Neural crest cell (in vitro differentiated cells): ENCODE measurements at regions not wholly inside any gene's neighbourhood (a gene's known extent, or its start where the extent isn't known, plus 50 kb on each side); places are given as distances from the start of the nearest gene placed in this dataset.

Source experiments
- DNase-seq: peaks from one replicate; pipeline ENCODE4 v3.0.0; 2021; ENCODE audit warnings: low read depth, mixed read lengths, low spot score
- H3K27ac Mint-ChIP-seq: one replicate; pipeline ENCODE4 v1.8.0; 2021; ENCODE audit warnings: mild to moderate bottlenecking, mixed read lengths; ENCODE audit not compliant: unreplicated experiment
- H3K27me3 Mint-ChIP-seq: 2 replicates; pipeline ENCODE4 v1.8.0; 2021; ENCODE audit warnings: low read depth, mild to moderate bottlenecking, mixed read lengths
- H3K36me3 Mint-ChIP-seq: 2 replicates; pipeline ENCODE4 v1.8.0; 2021; ENCODE audit warnings: low read depth, mild to moderate bottlenecking, mixed read lengths
- H3K4me1 Mint-ChIP-seq: 2 replicates; pipeline ENCODE4 v1.8.0; 2021; ENCODE audit warnings: mixed read lengths
- H3K4me3 Mint-ChIP-seq: one replicate; pipeline ENCODE4 v1.8.0; 2021; ENCODE audit warnings: mild to moderate bottlenecking, mixed read lengths
- H3K9me3 Mint-ChIP-seq: 2 replicates; pipeline ENCODE4 v1.8.0; 2021; ENCODE audit warnings: mixed read lengths
- TF ChIP-seq, protein P1 (sequence below): fragments of 200-600 bp; sonication (generic); conservative IDR thresholded peaks from 2 replicates; pipeline ENCODE4 v1.5.0; 2021; ENCODE audit warnings: antibody characterized with exemption, mild to moderate bottlenecking

DNA sequence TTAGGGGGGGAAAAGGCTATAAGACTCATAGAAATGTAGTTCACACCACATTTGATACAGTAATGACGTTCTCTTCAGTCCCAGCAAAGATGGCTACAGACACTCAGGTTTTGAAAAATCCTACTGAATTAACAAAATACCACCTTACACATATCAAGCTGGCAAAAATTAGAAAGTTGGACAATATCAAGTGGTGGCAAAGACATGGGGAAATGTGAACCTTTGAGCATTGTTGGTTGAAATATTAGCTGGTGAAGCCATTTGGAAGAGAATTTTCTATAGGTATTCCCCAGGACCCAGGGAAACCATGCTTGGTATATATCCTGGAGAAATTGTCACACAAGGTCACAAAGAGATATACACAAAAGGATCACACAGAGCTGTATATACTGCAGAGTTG is 163.0 kb downstream of the ADSS2 start:
- TF ChIP-seq, protein P1, sequence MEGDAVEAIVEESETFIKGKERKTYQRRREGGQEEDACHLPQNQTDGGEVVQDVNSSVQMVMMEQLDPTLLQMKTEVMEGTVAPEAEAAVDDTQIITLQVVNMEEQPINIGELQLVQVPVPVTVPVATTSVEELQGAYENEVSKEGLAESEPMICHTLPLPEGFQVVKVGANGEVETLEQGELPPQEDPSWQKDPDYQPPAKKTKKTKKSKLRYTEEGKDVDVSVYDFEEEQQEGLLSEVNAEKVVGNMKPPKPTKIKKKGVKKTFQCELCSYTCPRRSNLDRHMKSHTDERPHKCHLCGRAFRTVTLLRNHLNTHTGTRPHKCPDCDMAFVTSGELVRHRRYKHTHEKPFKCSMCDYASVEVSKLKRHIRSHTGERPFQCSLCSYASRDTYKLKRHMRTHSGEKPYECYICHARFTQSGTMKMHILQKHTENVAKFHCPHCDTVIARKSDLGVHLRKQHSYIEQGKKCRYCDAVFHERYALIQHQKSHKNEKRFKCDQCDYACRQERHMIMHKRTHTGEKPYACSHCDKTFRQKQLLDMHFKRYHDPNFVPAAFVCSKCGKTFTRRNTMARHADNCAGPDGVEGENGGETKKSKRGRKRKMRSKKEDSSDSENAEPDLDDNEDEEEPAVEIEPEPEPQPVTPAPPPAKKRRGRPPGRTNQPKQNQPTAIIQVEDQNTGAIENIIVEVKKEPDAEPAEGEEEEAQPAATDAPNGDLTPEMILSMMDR: no peak
- no peaks in the 10 kb centered on the region for H3K27me3 Mint-ChIP-seq
- no peak overlapping the region for H3K4me3 Mint-ChIP-seq
- H3K4me1 Mint-ChIP-seq: no peaks in the 10 kb centered on the region
- H3K9me3 Mint-ChIP-seq: peaks cover 13% of the 10 kb centered on the region
- H3K36me3 Mint-ChIP-seq: no peaks in the 10 kb centered on the region
- no peak for DNase-seq
- H3K27ac Mint-ChIP-seq: no peak overlapping the region

DNA sequence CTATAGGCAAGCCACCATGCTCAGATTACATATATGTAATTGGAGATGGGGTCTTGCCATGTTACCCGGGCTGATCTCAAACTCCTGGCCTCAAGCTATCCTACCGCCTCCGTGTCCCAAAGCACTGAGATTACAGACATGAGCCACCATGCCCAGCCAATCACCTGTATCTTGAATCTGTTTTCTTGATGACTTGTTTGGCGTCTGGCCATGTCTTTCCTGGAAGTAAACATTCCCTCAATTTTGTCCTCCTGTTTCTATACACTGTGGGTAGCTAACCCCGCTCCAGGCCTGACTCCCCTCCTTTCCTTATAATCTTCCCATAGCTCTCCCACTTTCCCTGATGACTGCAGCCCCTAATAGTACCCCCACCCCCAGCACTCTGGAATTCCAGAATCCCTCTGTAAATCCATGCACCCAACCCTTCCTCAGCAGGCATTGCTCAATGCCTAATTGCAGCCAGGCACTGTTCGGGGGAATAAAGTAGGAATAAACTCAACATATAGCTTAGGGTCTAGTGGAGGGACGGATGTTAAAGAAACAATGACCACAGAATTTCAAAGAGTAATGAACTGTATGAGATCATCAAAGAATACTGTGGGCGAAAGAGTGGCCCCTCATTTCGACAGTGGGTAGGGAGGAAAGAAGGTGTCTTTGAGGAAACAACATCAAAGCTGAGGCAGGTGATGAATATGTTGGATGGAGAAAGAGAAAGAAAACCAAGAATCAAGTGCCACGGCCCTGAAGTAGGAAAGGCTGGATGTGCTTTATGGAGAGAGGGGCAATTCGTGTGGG is 161.5 kb downstream of the ADSS2 start:
- DNase-seq: no peak
- H3K9me3 Mint-ChIP-seq: peaks cover 13% of the 10 kb centered on the region

DNA sequence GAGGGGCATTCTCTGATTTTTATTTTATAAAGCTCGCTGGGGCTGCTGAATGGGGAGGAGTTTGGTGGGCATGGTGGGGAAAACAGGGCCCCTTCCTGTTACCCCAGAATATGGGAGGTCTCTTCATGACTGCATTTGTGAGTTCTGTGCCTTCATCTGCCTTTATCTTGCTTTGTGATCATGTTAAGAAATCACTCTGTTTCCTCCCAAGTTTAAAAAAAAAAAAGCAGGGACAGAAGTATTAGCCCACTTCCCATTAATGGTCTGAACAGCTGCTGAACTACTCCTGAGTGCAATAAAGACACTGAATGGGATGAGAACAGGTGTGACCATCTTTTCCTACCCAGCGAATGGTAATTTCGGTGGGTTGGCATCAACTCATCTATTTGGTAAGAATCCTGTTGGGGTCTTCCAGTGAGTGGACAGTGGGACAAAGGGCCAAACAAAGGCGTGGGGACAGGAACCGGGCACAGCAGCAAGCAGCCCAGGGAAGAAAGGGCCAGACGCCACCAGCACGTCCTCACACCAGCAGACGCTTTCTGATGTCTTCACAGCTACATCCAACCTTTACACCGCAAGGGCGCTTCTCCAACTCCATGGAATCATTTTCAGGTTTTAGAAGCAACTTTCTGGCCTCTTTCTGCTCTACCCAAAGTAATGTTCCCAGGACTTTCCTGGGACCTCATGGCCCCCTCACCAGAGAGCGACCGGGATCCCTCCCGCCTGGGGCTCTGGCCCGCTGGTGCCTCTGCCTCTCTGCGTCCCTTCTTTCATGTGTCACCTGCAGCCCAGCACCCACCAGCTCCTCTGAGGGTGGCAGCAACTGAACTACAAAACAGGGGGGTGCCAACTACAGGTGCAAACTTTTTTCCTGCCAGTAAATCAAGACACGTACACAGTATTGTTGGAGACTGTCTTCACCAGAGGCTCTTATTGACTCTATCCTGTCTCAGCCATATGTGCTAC is 160.2 kb downstream of the ADSS2 start:
- Mint-ChIP-seq H3K4me3 (no peak overlapping the region), H3K9me3 (peaks cover 13% of the 10 kb centered on the region), H3K27me3 (no peaks in the 10 kb centered on the region), H3K27ac (no peak overlapping the region), H3K36me3 (no peaks in the 10 kb centered on the region), H3K4me1 (peaks cover 4% of the 10 kb centered on the region)
- no peak for DNase-seq
- TF ChIP-seq, protein P1: no peak

More for the DNA sequence above, 161.5 kb downstream of the ADSS2 start:
- Mint-ChIP-seq H3K27me3 (no peaks in the 10 kb centered on the region), H3K27ac (no peak overlapping the region), H3K36me3 (no peaks in the 10 kb centered on the region), H3K4me3 (no peak overlapping the region), H3K4me1 (peaks cover 4% of the 10 kb centered on the region)
- TF ChIP-seq, protein P1: no peak

DNA sequence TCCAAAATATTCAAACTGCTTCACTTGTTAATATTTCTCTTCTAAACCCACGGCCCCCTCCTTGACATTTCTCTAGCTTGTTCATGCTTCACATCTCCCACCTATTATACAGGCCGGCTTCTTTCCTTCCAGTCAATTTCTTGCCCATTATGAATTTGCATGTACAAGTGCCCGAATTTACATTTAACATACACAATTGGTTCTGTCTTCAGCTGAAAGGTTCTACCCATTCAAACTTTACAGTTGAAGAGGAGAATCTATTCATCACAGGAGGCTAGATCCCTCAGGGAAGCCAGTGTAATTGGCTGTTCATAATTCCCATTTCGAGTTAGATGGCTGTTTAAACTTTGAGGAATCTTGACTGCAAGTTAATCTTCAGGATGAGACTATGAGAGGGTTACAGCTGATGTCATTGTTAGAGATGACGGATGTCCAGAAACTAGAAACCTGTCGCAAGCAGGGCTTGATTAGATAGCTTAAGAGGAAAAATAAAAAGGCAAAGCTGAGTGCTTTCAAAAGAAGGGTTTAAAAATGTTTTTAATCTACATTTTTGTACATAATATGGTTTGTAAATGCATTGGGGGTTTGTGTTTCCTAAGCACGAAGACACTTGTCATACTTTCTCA is 157.0 kb downstream of the ADSS2 start:
- peaks cover 5% of the 10 kb centered on the region for H3K9me3 Mint-ChIP-seq
- no peaks in the 10 kb centered on the region for H3K36me3 Mint-ChIP-seq
- H3K4me3 Mint-ChIP-seq: no peak overlapping the region
- H3K4me1 Mint-ChIP-seq: peaks cover 10% of the 10 kb centered on the region
- TF ChIP-seq, protein P1: no peak
- H3K27me3 Mint-ChIP-seq: no peaks in the 10 kb centered on the region
- no peak for DNase-seq
- H3K27ac Mint-ChIP-seq: no peak overlapping the region

DNA sequence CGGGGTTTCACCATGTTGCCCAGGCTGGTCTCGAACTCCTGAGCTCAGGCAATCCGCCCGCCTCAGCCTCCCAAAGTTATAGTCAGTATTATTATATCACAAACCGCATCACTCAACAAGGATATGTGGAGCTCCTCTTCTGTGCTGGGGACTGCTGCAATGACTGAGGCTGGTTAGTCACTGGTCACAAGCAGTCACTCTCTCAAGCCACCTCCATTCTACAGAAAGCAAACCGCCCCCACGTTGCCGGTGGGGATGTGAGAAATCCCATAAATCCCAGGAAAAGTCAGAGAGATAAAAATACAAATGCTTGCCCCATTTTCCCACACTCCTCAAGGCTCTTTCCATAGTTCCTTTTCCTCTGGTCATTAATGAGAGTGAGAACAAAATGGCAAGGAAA is 155.7 kb downstream of the ADSS2 start:
- H3K4me3 Mint-ChIP-seq: no peak overlapping the region
- peaks cover 10% of the 10 kb centered on the region for H3K4me1 Mint-ChIP-seq
- TF ChIP-seq, protein P1: no peak
- H3K9me3 Mint-ChIP-seq: peaks cover 5% of the 10 kb centered on the region
- no peaks in the 10 kb centered on the region for H3K27me3 Mint-ChIP-seq
- DNase-seq: no peak
- H3K27ac Mint-ChIP-seq: peak overlapping the region; percentile 51
- no peaks in the 10 kb centered on the region for H3K36me3 Mint-ChIP-seq
